ENCODE measurements at regions not wholly inside any gene's neighbourhood (a gene's known extent, or its start where the extent isn't known, plus 50 kb on each side); places are given as distances from the start of the nearest gene placed in this dataset.

GRCh38 chr6:51336185-51336584 is 517.5 kb downstream of the TFAP2B start:
- no peak for TF ChIP-seq CTCF (IDR thresholded peaks at IDR 0.05)
- no peak for TF ChIP-seq POLR2A (IDR thresholded peaks at IDR 0.05)

Measured in heart left ventricle (tissue), 13 donors.